Mesenchymal stem cell (in vitro differentiated cells and primary cell): ENCODE measurements at regions not wholly inside any gene's neighbourhood (a gene's known extent, or its start where the extent isn't known, plus 50 kb on each side); places are given as distances from the start of the nearest gene placed in this dataset.

Experiments used
- DNase-seq: peaks from one replicate; pipeline ENCODE4 v3.0.0-alpha.2; 2013
- H2AFZ ChIP-seq: one replicate; pipeline ENCODE4 v1.6.1; 2013; ENCODE audit warnings: low read depth, mild to moderate bottlenecking, control low read depth, inconsistent platforms, low read length, moderate library complexity
- H2AK5ac ChIP-seq: 2 replicates; pipeline ENCODE4 v1.6.1; 2013; ENCODE audit warnings: low read length, moderate library complexity, mild to moderate bottlenecking, inconsistent platforms; ENCODE audit not compliant: severe bottlenecking
- H2BK120ac ChIP-seq: one replicate; pipeline ENCODE4 v1.6.1; 2013; ENCODE audit warnings: low read depth, mild to moderate bottlenecking, inconsistent platforms, low read length, moderate library complexity
- H2BK12ac ChIP-seq, 2 experiments: one replicate each; pipeline ENCODE4 v1.6.1; 2013; ENCODE audit warnings: inconsistent platforms in 2 of 2, low read length in 2 of 2, mild to moderate bottlenecking in 2 of 2, moderate library complexity in 2 of 2, control low read depth in 1 of 2
- H2BK15ac ChIP-seq: one replicate; pipeline ENCODE4 v1.6.1; 2013; ENCODE audit warnings: mild to moderate bottlenecking, low read depth, inconsistent platforms; ENCODE audit not compliant: poor library complexity, severe bottlenecking
- H2BK5ac ChIP-seq: 2 replicates; pipeline ENCODE4 v1.6.1; 2013; ENCODE audit warnings: low read depth, mild to moderate bottlenecking, low read length, control low read depth, inconsistent platforms; ENCODE audit not compliant: poor library complexity, severe bottlenecking
- H3K14ac ChIP-seq, 2 experiments: one replicate each; pipeline ENCODE4 v1.6.1; 2013; ENCODE audit warnings: inconsistent platforms in 2 of 2, low read length in 2 of 2, control low read depth in 1 of 2, mild to moderate bottlenecking in 1 of 2, moderate library complexity in 1 of 2
- H3K18ac ChIP-seq, 2 experiments: one replicate each; pipeline ENCODE4 v1.6.1; 2013; ENCODE audit warnings: inconsistent platforms in 2 of 2, low read length in 2 of 2, control low read depth in 1 of 2, low read depth in 1 of 2, mild to moderate bottlenecking in 1 of 2
- H3K23ac ChIP-seq, 2 experiments: one replicate each; pipeline ENCODE4 v1.6.1; 2013; ENCODE audit warnings: inconsistent platforms in 2 of 2, low read length in 2 of 2, mild to moderate bottlenecking in 2 of 2, moderate library complexity in 2 of 2, control low read depth in 1 of 2
- H3K27ac ChIP-seq: 2 replicates; pipeline ENCODE4 v1.5.1; 2013; ENCODE audit warnings: mild to moderate bottlenecking, moderate library complexity, low read length, control low read depth, inconsistent platforms; ENCODE audit not compliant: poor library complexity, severe bottlenecking
- H3K27me3 ChIP-seq, 2 experiments: 2 replicates each; pipeline versions ENCODE4 v1.6.1 to v1.7.0; 2013; ENCODE audit warnings: low read length in 2 of 2, mild to moderate bottlenecking in 2 of 2, moderate library complexity in 2 of 2, control low read depth in 1 of 2, inconsistent platforms in 1 of 2; ENCODE audit not compliant: control insufficient read depth in 1 of 2, insufficient read depth in 1 of 2
- H3K36me3 ChIP-seq, 2 experiments: 2 replicates each; pipeline versions ENCODE4 v1.6.1 to v1.7.0; 2013; ENCODE audit warnings: low read length in 2 of 2, control low read depth in 1 of 2, inconsistent platforms in 1 of 2, low read depth in 1 of 2, mild to moderate bottlenecking in 1 of 2; ENCODE audit not compliant: insufficient read depth in 2 of 2, control insufficient read depth in 1 of 2
- H3K4ac ChIP-seq, 2 experiments: one replicate each; pipeline ENCODE4 v1.6.1; 2013; ENCODE audit warnings: inconsistent platforms in 2 of 2, low read length in 2 of 2, mild to moderate bottlenecking in 2 of 2, moderate library complexity in 2 of 2, control low read depth in 1 of 2, low read depth in 1 of 2
- H3K4me1 ChIP-seq: 2 replicates; pipeline ENCODE4 v1.6.1; 2013; ENCODE audit warnings: low read depth, low read length, control low read depth; ENCODE audit not compliant: control insufficient read depth, insufficient read depth
- H3K4me2 ChIP-seq: 2 replicates; pipeline ENCODE4 v1.6.1; 2013; ENCODE audit warnings: low read length, mild to moderate bottlenecking, inconsistent platforms; ENCODE audit not compliant: poor library complexity, severe bottlenecking
- H3K4me3 ChIP-seq, 2 experiments: 2 replicates each; pipeline versions ENCODE4 v1.5.1 to v1.7.0; 2013; ENCODE audit warnings: low read length in 2 of 2, mild to moderate bottlenecking in 2 of 2, control low read depth in 1 of 2, low read depth in 1 of 2; ENCODE audit not compliant: insufficient read depth in 1 of 2
- H3K79me1 ChIP-seq: replicated peaks from 2 replicates; pipeline ENCODE4 v1.6.1; 2013; ENCODE audit warnings: mild to moderate bottlenecking, control low read depth, low read length, inconsistent platforms; ENCODE audit not compliant: poor library complexity, severe bottlenecking
- H3K9ac ChIP-seq: 2 replicates; pipeline ENCODE4 v1.7.0; 2013; ENCODE audit warnings: mild to moderate bottlenecking, low read length, moderate library complexity
- H3K9me3 ChIP-seq: 2 replicates; pipeline ENCODE4 v1.7.0; 2013; ENCODE audit warnings: mild to moderate bottlenecking, low read length; ENCODE audit not compliant: control insufficient read depth
- H4K8ac ChIP-seq: one replicate; pipeline ENCODE4 v1.6.1; 2013; ENCODE audit warnings: inconsistent platforms, mild to moderate bottlenecking, low read length, moderate library complexity
- H4K91ac ChIP-seq: one replicate; pipeline ENCODE4 v1.6.1; 2013; ENCODE audit warnings: mild to moderate bottlenecking, low read length, inconsistent platforms
- WGBS: methylation state at CpG from one replicate; pipeline ENCODE4 v1.1.7; 2013; ENCODE audit warnings: mixed read lengths; 5-methylcytosine and 5-hydroxymethylcytosine counted together

DNA sequence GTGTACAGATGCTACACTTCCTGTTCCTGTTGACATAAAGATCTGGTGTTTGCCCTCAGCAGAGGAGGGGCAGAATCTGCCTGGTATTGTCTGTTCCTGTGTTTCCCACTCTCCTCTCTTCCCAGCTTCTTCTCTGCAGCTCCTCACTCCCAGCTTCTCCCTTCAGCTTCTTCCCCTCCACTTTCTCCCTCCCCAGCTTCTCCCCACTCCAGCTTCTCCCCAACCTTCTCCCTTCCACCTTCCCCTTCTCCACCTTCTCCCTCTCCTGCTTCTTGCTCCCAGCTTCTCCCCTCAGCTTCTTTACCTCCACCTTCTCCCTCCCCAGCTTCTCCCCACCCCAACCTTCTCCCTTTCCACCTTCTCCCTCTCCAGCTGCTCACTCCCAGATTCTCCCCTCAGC lies 148.9 kb upstream of the IRX2 start:
- Histone ChIP-seq H2AK5ac (no peak overlapping the region), H3K27me3 (no peaks in the 10 kb centered on the region), H3K27ac (no peak overlapping the region), H4K8ac (no peak overlapping the region), H3K9ac (no peak overlapping the region), H3K14ac (no peak overlapping the region), H3K79me1 (no peaks in the 10 kb centered on the region), H2BK5ac (no peak overlapping the region), H3K4me1 (no peaks in the 10 kb centered on the region), H2AFZ (no peak overlapping the region), H3K9me3 (no peaks in the 10 kb centered on the region), H2BK120ac (no peak overlapping the region), H3K4me2 (no peak overlapping the region), H3K4me3 (no peak overlapping the region), H2BK15ac (no peak overlapping the region), H3K36me3 (no peaks in the 10 kb centered on the region), H3K18ac (no peak overlapping the region), H3K23ac (no peak overlapping the region), H4K91ac (no peak overlapping the region), H3K4ac (no peak overlapping the region), H2BK12ac (no peak overlapping the region)
- DNase-seq = no peak

DNA sequence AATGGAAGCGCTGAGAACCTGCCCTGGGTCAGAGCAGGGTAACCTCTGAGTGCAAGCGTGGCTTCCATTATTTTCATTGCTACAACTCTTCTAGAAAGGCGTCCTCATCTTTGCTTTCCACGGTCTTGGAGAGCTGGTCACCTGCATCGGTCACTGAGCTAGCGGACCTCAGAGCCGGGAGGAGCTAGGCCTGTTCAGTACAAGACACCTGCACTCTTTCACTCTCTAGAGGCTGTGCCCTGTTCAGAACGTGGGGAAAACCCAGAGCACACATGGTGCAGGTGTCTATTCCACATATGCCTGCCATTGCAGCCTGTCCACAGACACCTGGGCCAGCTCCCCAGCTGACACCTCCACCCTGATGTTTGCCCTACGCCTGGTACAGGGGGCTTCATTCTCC lies 147.8 kb upstream of the IRX2 start:
- H3K18ac ChIP-seq = no peak overlapping the region
- 82% methylated on average over 9 of the region's 9 CpGs for WGBS

DNA sequence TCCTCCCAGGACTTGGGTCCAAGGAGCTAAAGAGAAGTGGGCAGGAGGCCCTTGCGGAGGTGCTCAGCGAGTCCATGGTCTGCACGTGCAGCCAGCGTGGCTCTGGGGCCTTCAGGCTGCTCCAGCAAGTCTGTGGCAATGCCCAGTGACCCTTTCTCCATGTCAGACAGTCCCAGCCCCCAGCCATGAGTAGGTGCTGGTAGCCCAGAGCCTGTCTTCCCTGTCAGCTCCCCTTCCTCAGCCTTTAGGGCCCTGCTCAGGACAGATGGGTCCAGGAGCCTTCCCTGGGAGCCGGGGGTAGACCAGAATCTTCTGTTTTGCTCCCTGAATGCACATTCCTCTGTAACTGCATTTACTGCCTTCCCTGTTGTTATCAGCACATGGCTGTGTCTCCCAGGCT lies 147.2 kb upstream of the IRX2 start:
- Histone ChIP-seq H3K18ac (no peak overlapping the region), H2BK15ac (no peak overlapping the region), H3K23ac (no peak overlapping the region), H2AK5ac (no peak overlapping the region), H3K4me1 (no peaks in the 10 kb centered on the region), H3K36me3 (no peaks in the 10 kb centered on the region), H3K4me3 (no peak overlapping the region), H2BK12ac (no peak overlapping the region), H4K91ac (no peak overlapping the region), H2BK5ac (no peak overlapping the region), H3K27me3 (no peaks in the 10 kb centered on the region), H3K9ac (no peak overlapping the region), H3K27ac (no peak overlapping the region), H3K9me3 (no peaks in the 10 kb centered on the region), H3K4me2 (no peak overlapping the region), H3K14ac (no peak overlapping the region), H4K8ac (no peak overlapping the region), H2BK120ac (no peak overlapping the region), H2AFZ (no peak overlapping the region), H3K4ac (no peak overlapping the region), H3K79me1 (no peaks in the 10 kb centered on the region)
- no peak for DNase-seq
- WGBS = 54% methylated on average over 5 of the region's 5 CpGs

More for the DNA sequence above, 147.8 kb upstream of the IRX2 start:
- no peak overlapping the region for H4K8ac ChIP-seq
- no peaks in the 10 kb centered on the region for H3K4me1 ChIP-seq
- no peak overlapping the region for H3K14ac ChIP-seq
- no peaks in the 10 kb centered on the region for H3K79me1 ChIP-seq
- no peak overlapping the region for H2BK12ac ChIP-seq
- no peaks in the 10 kb centered on the region for H3K27me3 ChIP-seq
- no peak overlapping the region for H2BK120ac ChIP-seq
- H2AFZ ChIP-seq = no peak overlapping the region
- H3K9me3 ChIP-seq = no peaks in the 10 kb centered on the region
- no peak overlapping the region for H2BK15ac ChIP-seq
- no peak overlapping the region for H2BK5ac ChIP-seq
- no peaks in the 10 kb centered on the region for H3K36me3 ChIP-seq
- no peak overlapping the region for H4K91ac ChIP-seq
- H3K4me2 ChIP-seq = no peak overlapping the region
- H3K23ac ChIP-seq = no peak overlapping the region
- H3K9ac ChIP-seq = no peak overlapping the region
- no peak overlapping the region for H2AK5ac ChIP-seq
- no peak for DNase-seq
- H3K4ac ChIP-seq = no peak overlapping the region
- no peak overlapping the region for H3K4me3 ChIP-seq
- no peak overlapping the region for H3K27ac ChIP-seq

DNA sequence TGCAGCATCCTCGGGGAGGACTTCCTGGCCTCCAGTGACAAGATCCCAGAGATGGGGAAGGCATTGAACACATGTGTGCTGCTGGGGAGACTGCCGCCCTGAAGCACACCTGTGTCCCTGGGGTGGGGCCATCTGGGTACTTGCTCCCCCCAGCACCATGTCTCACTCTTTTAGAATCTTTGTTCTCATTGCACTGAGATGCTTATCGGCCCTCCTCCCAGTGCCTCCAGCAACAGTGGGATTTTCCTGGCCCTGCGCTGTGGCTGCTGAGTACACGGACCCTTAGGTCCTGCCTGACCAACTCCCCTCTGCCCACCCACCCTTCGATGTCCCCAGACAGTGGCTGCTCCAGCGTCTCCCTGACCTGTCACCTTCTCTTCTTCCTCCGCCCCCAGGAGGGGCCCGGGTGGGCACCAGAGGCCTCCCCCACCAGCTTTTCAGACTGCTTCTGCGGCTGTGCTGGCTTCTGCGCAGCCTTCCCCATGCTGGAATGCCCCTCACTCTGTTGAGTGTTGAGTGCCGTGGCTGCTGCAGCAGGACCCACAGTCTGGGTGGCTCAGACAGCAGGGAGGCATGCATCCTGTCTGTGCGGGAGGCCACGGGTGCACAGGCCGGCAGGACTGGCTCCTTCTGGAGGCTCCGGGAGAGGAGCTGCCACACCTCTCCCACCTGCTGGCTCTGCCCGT lies 145.9 kb upstream of the IRX2 start:
- H3K79me1 ChIP-seq = no peaks in the 10 kb centered on the region
- H3K27me3 ChIP-seq = no peaks in the 10 kb centered on the region
- 86% methylated on average over 17 of the region's 17 CpGs for WGBS
- H3K18ac ChIP-seq = no peak overlapping the region
- no peak overlapping the region for H2AK5ac ChIP-seq
- no peak overlapping the region for H2AFZ ChIP-seq
- no peak overlapping the region for H4K91ac ChIP-seq
- no peak overlapping the region for H3K9ac ChIP-seq
- no peak for DNase-seq
- no peak overlapping the region for H2BK12ac ChIP-seq
- no peak overlapping the region for H3K14ac ChIP-seq
- H3K23ac ChIP-seq = no peak overlapping the region
- no peaks in the 10 kb centered on the region for H3K9me3 ChIP-seq
- no peak overlapping the region for H2BK120ac ChIP-seq
- no peak overlapping the region for H3K4me2 ChIP-seq
- H2BK15ac ChIP-seq = no peak overlapping the region
- H2BK5ac ChIP-seq = no peak overlapping the region
- H3K4ac ChIP-seq = no peak overlapping the region
- H3K4me3 ChIP-seq = no peak overlapping the region
- H4K8ac ChIP-seq = no peak overlapping the region
- H3K36me3 ChIP-seq = no peaks in the 10 kb centered on the region
- H3K27ac ChIP-seq = no peak overlapping the region
- no peaks in the 10 kb centered on the region for H3K4me1 ChIP-seq
